ENCODE measurements at regions not wholly inside any gene's neighbourhood (a gene's known extent, or its start where the extent isn't known, plus 50 kb on each side); places are given as distances from the start of the nearest gene placed in this dataset.

GRCh38 chr7:132072873-132073272 is 503.4 kb downstream of the PLXNA4 start:
- no peak for DNase-seq

- no peak for DNase-seq
Measured at GRCh38 chr7:132072165-132072564, 504.1 kb downstream of the PLXNA4 start.

GRCh38 chr7:132069306-132069705 is 507.0 kb downstream of the PLXNA4 start:
- DNase-seq: no peak

- DNase-seq: no peak
Measured at GRCh38 chr7:132066761-132067171, 509.5 kb downstream of the PLXNA4 start.

- DNase-seq: no peak
Measured at GRCh38 chr7:132065989-132066603, 509.7 kb upstream of the PODXL start.

GRCh38 chr7:132065193-132065988 is 509.0 kb upstream of the PODXL start:
- no peak for DNase-seq

GRCh38 chr7:132063800-132064199 is 507.4 kb upstream of the PODXL start:
- no peak for DNase-seq

- DNase-seq: no peak
Measured at GRCh38 chr7:132061937-132062336, 505.5 kb upstream of the PODXL start.

GRCh38 chr7:132059141-132059540 is 502.7 kb upstream of the PODXL start:
- no peak for DNase-seq

- no peak for DNase-seq
Measured at GRCh38 chr7:132055336-132056120, 499.1 kb upstream of the PODXL start.

- DNase-seq: no peak
Measured at GRCh38 chr7:132053871-132054270, 497.4 kb upstream of the PODXL start.

- no peak for DNase-seq
Measured at GRCh38 chr7:132051311-132051710, 494.9 kb upstream of the PODXL start.

- peak; percentile 6 for DNase-seq
Measured at GRCh38 chr7:132049462-132050304, 493.3 kb upstream of the PODXL start.

- DNase-seq: no peak
Measured at GRCh38 chr7:132045481-132045980, 489.1 kb upstream of the PODXL start.

GRCh38 chr7:132045002-132045401 is 488.6 kb upstream of the PODXL start:
- no peak for DNase-seq

- no peak for DNase-seq
Measured at GRCh38 chr7:132044247-132044646, 487.8 kb upstream of the PODXL start.

- DNase-seq: no peak
Measured at GRCh38 chr7:132041108-132041507, 484.7 kb upstream of the PODXL start.

GRCh38 chr7:132035517-132036362 is 479.3 kb upstream of the PODXL start:
- DNase-seq: no peak

- DNase-seq: no peak
Measured at GRCh38 chr7:132034748-132035416, 478.5 kb upstream of the PODXL start.

GRCh38 chr7:132030883-132031282 is 474.5 kb upstream of the PODXL start:
- DNase-seq: no peak

- no peak for DNase-seq
Measured at GRCh38 chr7:132030086-132030568, 473.7 kb upstream of the PODXL start.

Measured in CD4-positive, alpha-beta T cell treated with Interleukin-17A for 4 hours (primary cell).